Prostate gland (tissue), 2 donors: ENCODE measurements at regions not wholly inside any gene's neighbourhood (a gene's known extent, or its start where the extent isn't known, plus 50 kb on each side); places are given as distances from the start of the nearest gene placed in this dataset.

Experiments
- POLR2A ChIP-seq: fragments of 450-650 bp; IDR thresholded peaks from one replicate; pipeline ENCODE4 v1.6.1; 2016; ENCODE audit warnings: antibody characterized with exemption, mild to moderate bottlenecking
- POLR2AphosphoS5 ChIP-seq: sonication (generic); formaldehyde crosslinking; IDR thresholded peaks from one replicate; pipeline ENCODE4 v1.6.1; 2017; ENCODE audit warnings: antibody characterized with exemption
- TF ChIP-seq, protein P1 (sequence below), 4 experiments: fragments of 200-600 bp in 2 of 4; fragments of 450-650 bp in 2 of 4; sonication (generic) in 2 of 4; IDR thresholded peaks; 1 replicate in 3 of 4; 2 replicates in 1 of 4; pipeline ENCODE4 v1.5.1; 2016 to 2019; ENCODE audit warnings: antibody characterized with exemption in 4 of 4, mild to moderate bottlenecking in 2 of 4, moderate library complexity in 2 of 4

DNA sequence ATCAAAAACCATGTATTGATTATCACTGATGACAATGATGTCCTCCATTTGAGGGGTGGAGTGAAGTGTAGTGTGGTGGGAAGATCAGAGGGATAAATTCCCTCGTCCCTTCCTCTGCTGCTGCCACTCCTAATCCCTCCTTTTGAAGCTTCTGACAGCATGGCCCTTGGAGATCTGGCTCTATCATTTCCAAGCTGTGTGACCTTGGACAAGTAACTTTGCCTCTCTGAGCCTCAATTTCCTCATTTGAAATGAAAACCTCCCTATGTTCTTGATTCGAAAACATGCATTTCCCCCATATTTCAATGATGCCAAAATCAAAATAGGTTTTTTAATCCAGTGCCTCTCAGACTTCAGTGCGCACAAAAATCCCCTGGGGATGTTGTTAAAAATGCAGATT is 231.6 kb downstream of the RBM19 start:
- TF ChIP-seq, protein P1, sequence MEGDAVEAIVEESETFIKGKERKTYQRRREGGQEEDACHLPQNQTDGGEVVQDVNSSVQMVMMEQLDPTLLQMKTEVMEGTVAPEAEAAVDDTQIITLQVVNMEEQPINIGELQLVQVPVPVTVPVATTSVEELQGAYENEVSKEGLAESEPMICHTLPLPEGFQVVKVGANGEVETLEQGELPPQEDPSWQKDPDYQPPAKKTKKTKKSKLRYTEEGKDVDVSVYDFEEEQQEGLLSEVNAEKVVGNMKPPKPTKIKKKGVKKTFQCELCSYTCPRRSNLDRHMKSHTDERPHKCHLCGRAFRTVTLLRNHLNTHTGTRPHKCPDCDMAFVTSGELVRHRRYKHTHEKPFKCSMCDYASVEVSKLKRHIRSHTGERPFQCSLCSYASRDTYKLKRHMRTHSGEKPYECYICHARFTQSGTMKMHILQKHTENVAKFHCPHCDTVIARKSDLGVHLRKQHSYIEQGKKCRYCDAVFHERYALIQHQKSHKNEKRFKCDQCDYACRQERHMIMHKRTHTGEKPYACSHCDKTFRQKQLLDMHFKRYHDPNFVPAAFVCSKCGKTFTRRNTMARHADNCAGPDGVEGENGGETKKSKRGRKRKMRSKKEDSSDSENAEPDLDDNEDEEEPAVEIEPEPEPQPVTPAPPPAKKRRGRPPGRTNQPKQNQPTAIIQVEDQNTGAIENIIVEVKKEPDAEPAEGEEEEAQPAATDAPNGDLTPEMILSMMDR (IDR thresholded peaks at IDR 0.05): no peak
- TF ChIP-seq POLR2A (no peak), POLR2AphosphoS5 (no peak)
